ENCODE measurements at regions not wholly inside any gene's neighbourhood (a gene's known extent, or its start where the extent isn't known, plus 50 kb on each side); places are given as distances from the start of the nearest gene placed in this dataset.
A peak's percentile ranks its signal among the peaks of the same experiment; 100 is the strongest.

DNA sequence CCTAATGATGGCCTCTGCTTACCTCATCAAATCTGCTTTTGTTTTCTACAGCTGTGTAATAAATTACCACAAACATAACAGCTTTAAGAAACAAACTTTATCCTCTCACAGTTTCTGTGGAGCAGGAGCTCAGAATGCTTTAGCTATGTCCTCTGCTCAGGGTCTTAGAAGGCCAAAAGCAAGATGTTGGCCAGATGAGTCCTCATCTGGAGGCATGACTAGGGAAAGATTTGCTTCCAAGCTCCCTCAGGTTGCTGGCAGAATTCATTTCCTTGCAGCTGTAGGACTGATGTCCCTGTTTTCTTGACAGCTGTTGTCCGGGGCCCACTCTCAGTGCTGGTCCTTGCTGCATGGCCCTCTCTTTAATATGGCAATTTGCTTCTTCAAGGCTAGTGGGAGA, 116.7 kb upstream of the PDE5A start:
- DNase-seq = no peak

DNA sequence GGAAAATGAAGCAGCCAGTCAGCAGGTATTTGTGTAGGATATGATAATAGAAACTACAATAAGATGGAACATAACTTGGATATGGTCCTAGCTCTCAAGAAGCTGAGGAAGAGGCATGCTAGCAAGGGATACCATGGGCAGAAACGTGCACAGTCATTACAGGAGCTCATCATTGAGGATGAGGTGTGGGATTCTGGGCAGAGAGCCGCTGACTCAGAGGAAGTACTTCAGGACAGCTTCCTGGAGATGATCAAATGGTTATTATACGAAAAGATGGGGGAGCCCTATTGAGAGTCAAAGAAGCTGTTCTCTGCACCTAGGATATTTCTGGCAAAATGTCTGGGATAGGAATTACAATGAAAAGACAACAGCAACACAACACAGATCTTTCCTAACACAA, 116.0 kb upstream of the PDE5A start:
- DNase-seq = no peak

GRCh38 chr4:119743644-119744043, 115.0 kb upstream of the PDE5A start:
- DNase-seq = no peak

- DNase-seq = peak; percentile 17
Measured at GRCh38 chr4:119739796-119740195, 111.2 kb upstream of the PDE5A start.

GRCh38 chr4:119738901-119739300, 110.3 kb upstream of the PDE5A start:
- no peak for DNase-seq

DNA sequence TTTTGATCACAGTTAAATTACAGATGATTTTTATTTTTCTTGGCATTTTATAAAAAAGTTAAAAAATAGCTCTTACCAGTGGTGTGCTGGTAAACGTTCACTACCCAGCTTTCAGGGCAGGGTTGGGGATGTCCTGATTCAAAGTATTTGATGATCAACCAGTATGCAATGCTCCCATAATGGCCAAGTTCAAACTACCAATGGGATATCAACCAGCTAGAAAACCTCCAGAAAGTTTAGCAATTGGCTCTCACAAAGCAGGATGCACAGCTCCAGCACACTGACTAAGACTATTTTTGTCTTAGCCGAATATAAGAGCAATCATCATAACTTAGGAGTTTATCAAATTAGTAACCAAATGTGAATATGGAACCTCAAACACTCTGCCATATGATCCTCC, 108.0 kb upstream of the PDE5A start:
- no peak for DNase-seq

GRCh38 chr4:119735165-119735651, 106.6 kb upstream of the PDE5A start:
- DNase-seq = peak; percentile 17

DNA sequence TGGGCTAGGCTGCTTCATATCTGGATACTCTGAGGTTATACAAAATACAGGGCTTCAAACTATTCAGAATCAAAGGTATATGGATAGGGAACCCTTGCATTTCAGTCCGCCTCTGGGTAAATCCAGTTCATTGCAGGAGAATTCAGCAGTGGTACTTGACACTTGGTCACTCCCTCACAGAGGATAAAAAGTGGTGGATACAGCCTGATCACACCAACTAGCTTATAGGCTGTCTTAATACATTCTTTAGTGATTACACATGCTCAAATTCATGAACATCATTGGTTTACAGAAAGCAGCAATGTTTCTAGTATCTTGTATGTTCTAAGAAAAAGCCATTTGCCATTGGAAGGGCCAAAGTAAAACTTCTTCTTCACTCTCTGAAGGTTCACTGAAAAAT, 104.8 kb upstream of the PDE5A start:
- no peak for DNase-seq

DNA sequence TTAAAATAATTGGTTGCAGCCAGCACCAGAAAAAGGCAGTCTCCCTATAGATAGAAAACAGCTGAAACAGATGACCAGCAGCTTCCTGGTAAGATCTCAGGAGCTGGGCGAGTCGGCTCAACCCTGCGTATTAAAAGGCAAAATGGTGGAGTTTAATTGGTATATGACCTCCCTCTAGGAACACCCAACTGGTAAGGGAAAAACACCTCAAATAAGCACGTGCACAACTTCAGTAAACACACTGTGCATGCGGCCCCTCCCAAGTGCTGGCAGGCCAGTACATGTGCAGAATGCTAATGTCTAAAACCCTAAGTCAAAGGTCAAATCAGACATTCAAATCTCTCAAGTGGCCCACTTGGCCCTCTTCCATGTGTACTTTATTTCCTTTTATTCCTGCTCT, 103.2 kb upstream of the PDE5A start:
- DNase-seq = no peak

- no peak for DNase-seq
Measured at GRCh38 chr4:119731146-119731742, 102.6 kb upstream of the PDE5A start.

GRCh38 chr4:119730671-119730950, 102.0 kb upstream of the PDE5A start:
- no peak for DNase-seq

GRCh38 chr4:119729835-119730670, 101.4 kb upstream of the PDE5A start:
- no peak for DNase-seq

- no peak for DNase-seq
Measured at GRCh38 chr4:119728692-119729593, 100.3 kb upstream of the PDE5A start.

- DNase-seq = no peak
Measured at GRCh38 chr4:119728185-119728584, 99.6 kb upstream of the PDE5A start.

- no peak for DNase-seq
Measured at GRCh38 chr4:119726505-119726904, 97.9 kb upstream of the PDE5A start.

GRCh38 chr4:119725688-119726330, 97.2 kb upstream of the PDE5A start:
- DNase-seq = no peak

- no peak for DNase-seq
Measured at GRCh38 chr4:119725011-119725410, 96.4 kb upstream of the PDE5A start.

DNA sequence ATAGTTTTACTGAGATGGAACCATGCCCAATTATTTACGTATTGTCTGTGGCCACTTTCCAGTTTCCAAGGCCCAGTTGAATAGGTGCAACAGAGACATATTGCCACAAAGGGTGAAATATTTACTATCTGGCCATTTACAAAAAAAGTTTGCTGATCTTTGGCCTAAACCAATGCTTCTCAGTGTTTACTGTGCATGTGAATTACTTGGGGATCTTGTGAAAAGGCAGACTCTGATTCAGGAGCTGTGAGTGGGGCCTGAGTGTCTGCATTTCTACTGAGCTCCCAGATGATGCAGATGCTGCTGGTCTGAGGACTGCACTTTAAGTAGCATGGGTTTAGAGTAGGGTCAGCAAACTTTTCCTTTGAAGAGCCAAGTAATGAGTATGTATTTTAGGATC, 94.1 kb upstream of the PDE5A start:
- no peak for DNase-seq

- DNase-seq = no peak
Measured at GRCh38 chr4:119721878-119722277, 93.3 kb upstream of the PDE5A start.

DNA sequence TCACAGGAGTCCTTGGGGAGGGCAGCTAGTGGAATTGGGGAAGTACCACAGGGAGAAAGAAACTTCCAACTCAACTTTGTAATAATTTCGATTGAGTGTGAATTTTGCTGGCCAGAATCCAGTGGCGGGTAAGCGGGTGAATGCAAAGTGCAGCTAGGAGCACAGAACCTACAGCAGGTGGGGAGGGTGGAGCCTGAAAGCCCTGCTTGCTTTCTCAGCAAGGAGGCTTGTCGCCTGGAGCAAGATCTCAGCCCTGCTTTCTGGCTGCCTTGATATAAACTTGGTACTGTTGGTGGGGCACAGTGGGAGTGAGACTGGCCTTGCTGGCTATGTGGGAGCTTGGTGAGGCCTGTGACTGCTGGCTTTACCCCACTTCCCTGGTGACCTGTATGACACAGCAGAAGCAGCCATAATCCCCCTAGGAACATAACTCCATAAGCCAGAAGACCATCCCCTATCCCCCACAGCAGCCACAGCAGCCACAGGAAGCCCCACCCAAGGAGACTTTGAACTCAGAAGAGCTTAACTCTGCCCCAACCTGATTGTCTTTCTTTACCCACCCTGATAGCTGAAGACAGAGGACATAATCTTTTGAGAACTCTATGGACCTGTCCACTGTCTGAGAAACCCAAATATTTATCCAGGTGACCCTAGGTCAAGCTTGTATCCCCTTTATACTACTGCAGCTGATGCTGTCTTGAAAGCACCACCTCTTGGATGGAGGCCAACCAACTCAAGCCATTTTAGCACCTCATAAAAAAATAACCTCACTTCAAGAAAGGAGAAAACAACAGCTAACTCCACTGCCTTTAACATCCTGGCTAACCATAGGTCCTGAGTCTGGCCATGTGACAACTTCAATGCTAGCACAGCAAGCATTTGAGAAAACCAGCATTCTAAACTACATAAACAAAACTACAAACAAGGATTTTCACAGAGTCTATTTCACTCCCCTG, 87.2 kb upstream of the PDE5A start:
- DNase-seq = no peak

GRCh38 chr4:119709418-119709817, 80.8 kb upstream of the PDE5A start:
- DNase-seq = no peak

All from tongue (tissue), 1 donor.